Suprapubic skin (tissue), 4 donors: ENCODE measurements at regions not wholly inside any gene's neighbourhood (a gene's known extent, or its start where the extent isn't known, plus 50 kb on each side); places are given as distances from the start of the nearest gene placed in this dataset.
"Not testable (repeated sequence)": the region's sequence is repeated elsewhere in the genome, so short reads cannot be mapped to it uniquely, and the experiment has no call there.

ENCODE experiments used
- DNase-seq, 2 donors: peaks; one replicate each; pipeline ENCODE4 v3.0.0-alpha.2; 2019; ENCODE audit warnings: low spot score in 2 of 2
- H3K27ac ChIP-seq: fragments of 200-600 bp; sonication (generic); one replicate; pipeline ENCODE4 v1.5.1; 2019
- H3K27me3 ChIP-seq: fragments of 200-600 bp; sonication (generic); one replicate; pipeline ENCODE4 v1.5.1; 2019
- H3K36me3 ChIP-seq: fragments of 200-600 bp; sonication (generic); one replicate; pipeline ENCODE4 v1.5.1; 2019
- H3K4me1 ChIP-seq: fragments of 200-600 bp; sonication (generic); one replicate; pipeline ENCODE4 v1.5.1; 2019
- H3K4me3 ChIP-seq: fragments of 200-600 bp; sonication (generic); one replicate; pipeline ENCODE4 v1.5.1; 2019; ENCODE audit warnings: mild to moderate bottlenecking
- H3K9me3 ChIP-seq: fragments of 200-600 bp; sonication (generic); one replicate; pipeline ENCODE4 v1.5.1; 2019
- EP300 ChIP-seq: sonication (generic); formaldehyde crosslinking; IDR thresholded peaks from one replicate; pipeline ENCODE4 v1.6.1; 2017; ENCODE audit warnings: antibody characterized with exemption
- POLR2A ChIP-seq, 2 donors: fragments of 450-650 bp; IDR thresholded peaks; one replicate each; pipeline ENCODE4 v1.6.1; 2017; ENCODE audit warnings: antibody characterized with exemption in 2 of 2, mild to moderate bottlenecking in 2 of 2, moderate library complexity in 2 of 2
- POLR2AphosphoS5 ChIP-seq, 3 donors: sonication (generic); formaldehyde crosslinking; IDR thresholded peaks; one replicate each; pipeline ENCODE4 v1.6.1; 2017; ENCODE audit warnings: antibody characterized with exemption in 3 of 3
- WGBS: methylation state at CpG from one replicate; pipeline ENCODE4 v1.1.5; 2018; 5-methylcytosine and 5-hydroxymethylcytosine counted together
- TF ChIP-seq, protein P1 (sequence below), 2 donors: fragments of 200-600 bp in 1 of 2; fragments of 450-650 bp in 1 of 2; sonication (generic) in 1 of 2; IDR thresholded peaks; one replicate each; pipeline ENCODE4 v1.5.1; 2016 to 2019; ENCODE audit warnings: antibody characterized with exemption in 2 of 2, mild to moderate bottlenecking in 1 of 2, moderate library complexity in 1 of 2

GRCh38 chr16:6732166-6732565, 600.5 kb upstream of the RBFOX1 start:
- H3K9me3 ChIP-seq = no peaks in the 10 kb centered on the region
- no peaks in the 10 kb centered on the region for H3K36me3 ChIP-seq
- H3K27me3 ChIP-seq = no peaks in the 10 kb centered on the region
- no peak for DNase-seq
- no peak overlapping the region for H3K4me3 ChIP-seq
- TF ChIP-seq POLR2AphosphoS5 (IDR thresholded peaks at IDR 0.05) (no peak), POLR2A (IDR thresholded peaks at IDR 0.05) (no peak), EP300 (no peak)
- TF ChIP-seq, protein P1, sequence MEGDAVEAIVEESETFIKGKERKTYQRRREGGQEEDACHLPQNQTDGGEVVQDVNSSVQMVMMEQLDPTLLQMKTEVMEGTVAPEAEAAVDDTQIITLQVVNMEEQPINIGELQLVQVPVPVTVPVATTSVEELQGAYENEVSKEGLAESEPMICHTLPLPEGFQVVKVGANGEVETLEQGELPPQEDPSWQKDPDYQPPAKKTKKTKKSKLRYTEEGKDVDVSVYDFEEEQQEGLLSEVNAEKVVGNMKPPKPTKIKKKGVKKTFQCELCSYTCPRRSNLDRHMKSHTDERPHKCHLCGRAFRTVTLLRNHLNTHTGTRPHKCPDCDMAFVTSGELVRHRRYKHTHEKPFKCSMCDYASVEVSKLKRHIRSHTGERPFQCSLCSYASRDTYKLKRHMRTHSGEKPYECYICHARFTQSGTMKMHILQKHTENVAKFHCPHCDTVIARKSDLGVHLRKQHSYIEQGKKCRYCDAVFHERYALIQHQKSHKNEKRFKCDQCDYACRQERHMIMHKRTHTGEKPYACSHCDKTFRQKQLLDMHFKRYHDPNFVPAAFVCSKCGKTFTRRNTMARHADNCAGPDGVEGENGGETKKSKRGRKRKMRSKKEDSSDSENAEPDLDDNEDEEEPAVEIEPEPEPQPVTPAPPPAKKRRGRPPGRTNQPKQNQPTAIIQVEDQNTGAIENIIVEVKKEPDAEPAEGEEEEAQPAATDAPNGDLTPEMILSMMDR (IDR thresholded peaks at IDR 0.05) = no peak
- no peaks in the 10 kb centered on the region for H3K4me1 ChIP-seq
- WGBS = 36% methylated on average over 4 of the region's 4 CpGs
- no peak overlapping the region for H3K27ac ChIP-seq

DNA sequence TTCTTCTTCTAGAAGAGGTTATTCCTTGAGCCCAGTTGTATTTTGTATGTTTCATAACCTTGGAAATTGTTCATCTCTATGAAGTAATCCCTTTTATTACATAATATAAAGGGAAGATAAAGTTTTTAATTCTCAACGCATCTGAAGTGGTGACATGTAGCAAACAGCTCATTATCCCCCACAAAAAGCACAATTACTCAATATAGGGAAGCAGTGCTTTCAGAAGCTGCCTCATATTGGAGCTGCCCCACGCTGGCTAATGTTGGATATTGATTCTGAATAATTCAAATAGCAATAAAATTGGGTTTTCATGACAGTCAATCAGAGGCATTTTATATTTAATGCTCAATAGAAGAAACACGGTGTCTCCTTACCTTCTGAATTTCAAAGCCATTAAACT, 604.3 kb upstream of the RBFOX1 start:
- H3K27ac ChIP-seq = no peak overlapping the region
- 78% methylated on average over 3 of the region's 3 CpGs for WGBS
- TF ChIP-seq POLR2A (IDR thresholded peaks at IDR 0.05) (no peak), POLR2AphosphoS5 (IDR thresholded peaks at IDR 0.05) (no peak), EP300 (no peak)
- TF ChIP-seq, protein P1 (IDR thresholded peaks at IDR 0.05) = no peak

DNA sequence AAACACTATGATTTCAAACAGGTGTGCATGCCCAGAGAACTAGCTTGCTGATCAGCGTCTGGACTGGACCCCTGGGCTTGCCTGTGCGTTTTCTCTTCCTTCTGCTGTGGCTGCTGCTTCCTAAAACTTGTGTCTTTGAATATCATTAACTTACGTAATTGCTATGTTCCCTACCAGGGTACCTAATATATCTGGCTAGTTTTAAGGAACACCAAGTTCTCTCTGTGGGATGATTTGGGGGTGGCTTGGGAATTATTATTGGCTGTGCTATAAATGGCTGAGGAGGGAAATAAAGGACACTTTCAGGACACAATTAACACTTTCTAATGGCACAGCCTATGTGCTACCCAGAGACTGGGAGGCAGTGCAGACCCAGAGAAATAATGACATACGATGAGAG, 606.0 kb upstream of the RBFOX1 start:
- no peak for DNase-seq
- Histone ChIP-seq H3K36me3 (no peaks in the 10 kb centered on the region), H3K4me1 (no peaks in the 10 kb centered on the region), H3K9me3 (no peaks in the 10 kb centered on the region), H3K4me3 (no peak overlapping the region), H3K27ac (no peak overlapping the region), H3K27me3 (no peaks in the 10 kb centered on the region)
- TF ChIP-seq, protein P1 (IDR thresholded peaks at IDR 0.05) = no peak
- TF ChIP-seq POLR2AphosphoS5 (IDR thresholded peaks at IDR 0.05) = no peak
- no peak for TF ChIP-seq POLR2A (IDR thresholded peaks at IDR 0.05)
- TF ChIP-seq EP300 = no peak
- WGBS = 36% methylated on average over 4 of the region's 4 CpGs

More for the DNA sequence above, 604.3 kb upstream of the RBFOX1 start:
- Histone ChIP-seq H3K36me3 (no peaks in the 10 kb centered on the region), H3K4me1 (no peaks in the 10 kb centered on the region), H3K9me3 (no peaks in the 10 kb centered on the region), H3K27me3 (no peaks in the 10 kb centered on the region), H3K4me3 (no peak overlapping the region)
- DNase-seq = no peak

DNA sequence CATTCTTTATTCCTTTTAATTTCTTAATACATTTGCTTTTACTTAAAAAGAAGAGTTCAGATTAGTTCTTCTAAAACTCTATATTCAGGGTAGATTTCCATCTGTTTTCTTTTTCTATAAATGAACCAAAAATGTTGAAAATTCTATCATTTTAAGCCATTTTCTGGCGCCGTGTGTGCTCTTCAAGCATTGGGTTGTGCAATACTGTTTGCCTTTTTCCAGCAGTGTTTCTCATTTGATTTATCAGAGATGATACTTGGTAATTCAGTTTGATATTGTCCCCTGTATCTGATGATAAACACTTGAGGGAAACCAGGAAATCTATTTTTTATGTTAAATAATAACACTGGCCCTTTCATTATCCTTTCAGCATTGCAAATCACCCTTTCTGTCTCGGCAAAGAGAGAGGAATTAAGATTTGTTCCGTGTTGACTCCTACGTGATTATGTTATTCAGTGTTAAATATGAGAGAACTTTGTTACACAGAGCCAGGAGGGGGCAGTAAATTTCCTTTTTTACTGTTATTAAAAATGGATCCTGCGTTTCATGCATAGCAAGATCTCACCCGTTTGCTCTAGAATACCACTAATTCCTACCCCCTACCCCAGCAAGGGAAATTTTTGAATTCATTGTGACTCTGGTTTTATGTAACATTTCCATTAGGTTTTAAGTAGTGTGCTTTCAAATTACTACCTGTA, 606.9 kb upstream of the RBFOX1 start:
- no peaks in the 10 kb centered on the region for H3K36me3 ChIP-seq
- 31% methylated on average over 7 of the region's 7 CpGs for WGBS
- H3K27ac ChIP-seq = no peak overlapping the region
- H3K27me3 ChIP-seq = no peaks in the 10 kb centered on the region
- no peaks in the 10 kb centered on the region for H3K9me3 ChIP-seq
- TF ChIP-seq POLR2A (IDR thresholded peaks at IDR 0.05) (no peak), POLR2AphosphoS5 (IDR thresholded peaks at IDR 0.05) (no peak), EP300 (no peak)
- TF ChIP-seq, protein P1 (IDR thresholded peaks at IDR 0.05) = no peak
- no peak for DNase-seq
- H3K4me1 ChIP-seq = no peaks in the 10 kb centered on the region
- no peak overlapping the region for H3K4me3 ChIP-seq

DNA sequence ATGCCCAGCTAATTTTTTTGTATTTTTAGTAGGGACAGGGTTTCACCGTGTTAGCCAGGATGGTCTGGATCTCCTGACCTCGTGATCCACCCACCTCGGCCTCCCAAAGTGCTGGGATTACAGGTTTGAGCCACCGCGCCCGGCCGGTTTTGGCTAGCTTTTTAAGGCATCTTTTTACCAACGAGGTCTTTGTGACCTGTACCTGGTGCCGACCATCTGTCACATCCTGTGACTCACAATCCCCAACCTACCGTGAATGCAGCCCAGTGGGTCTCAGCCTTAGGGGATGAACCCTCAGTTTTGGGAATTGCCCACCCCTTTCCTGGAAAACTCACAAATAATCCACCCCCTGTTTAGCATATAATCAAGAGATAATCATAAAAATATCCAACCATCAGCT, 607.4 kb upstream of the RBFOX1 start:
- not testable (repeated sequence) for DNase-seq, H3K27me3 ChIP-seq, H3K36me3 ChIP-seq, H3K27ac ChIP-seq, H3K9me3 ChIP-seq, H3K4me3 ChIP-seq, H3K4me1 ChIP-seq
- 86% methylated on average over 10 of the region's 10 CpGs for WGBS

DNA sequence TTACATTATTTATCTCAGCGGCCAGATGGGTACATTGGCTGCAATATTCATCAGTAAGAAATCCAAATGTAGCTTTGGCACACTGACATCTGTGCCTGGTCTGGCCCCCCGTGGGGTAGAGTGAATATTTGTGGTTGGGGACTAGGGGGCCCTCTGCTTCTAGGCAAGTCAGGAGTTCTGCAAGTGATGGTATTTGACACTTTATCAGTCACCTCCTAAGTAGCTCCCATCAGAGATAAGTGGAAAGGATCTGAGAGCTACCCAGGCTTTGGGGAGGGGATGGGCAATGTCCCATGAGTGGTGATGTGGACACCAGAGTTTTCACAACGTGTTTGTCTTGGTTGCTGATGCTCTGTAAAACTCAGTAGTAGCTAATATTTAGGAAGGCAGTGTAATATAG, 609.9 kb upstream of the RBFOX1 start:
- H3K9me3 ChIP-seq = no peaks in the 10 kb centered on the region
- no peaks in the 10 kb centered on the region for H3K4me1 ChIP-seq
- H3K4me3 ChIP-seq = no peak overlapping the region
- no peak overlapping the region for H3K27ac ChIP-seq
- WGBS = 59% methylated on average over 3 of the region's 3 CpGs
- no peaks in the 10 kb centered on the region for H3K27me3 ChIP-seq
- TF ChIP-seq EP300 (no peak), POLR2AphosphoS5 (IDR thresholded peaks at IDR 0.05) (no peak), POLR2A (IDR thresholded peaks at IDR 0.05) (no peak)
- TF ChIP-seq, protein P1 (IDR thresholded peaks at IDR 0.05) = no peak
- H3K36me3 ChIP-seq = no peaks in the 10 kb centered on the region
- no peak for DNase-seq
